ENCODE measurements at regions not wholly inside any gene's neighbourhood (a gene's known extent, or its start where the extent isn't known, plus 50 kb on each side); places are given as distances from the start of the nearest gene placed in this dataset.

GRCh38 chr20:51939259-51939585 lies 136.9 kb upstream of the SALL4 start:
- TF ChIP-seq CTCF (conservative IDR thresholded peaks at IDR 0.05; ENCODE audit: low read length) (no peak), EZH2phosphoT487 (IDR thresholded peaks at IDR 0.05; ENCODE audit: borderline replicate concordance) (no peak)
